Peyer's patch (tissue), 4 donors: ENCODE measurements at regions not wholly inside any gene's neighbourhood (a gene's known extent, or its start where the extent isn't known, plus 50 kb on each side); places are given as distances from the start of the nearest gene placed in this dataset.

Experiments used
- DNase-seq, 3 donors: peaks; one replicate each; pipeline ENCODE4 v3.0.0-alpha.2; 2017 to 2019
- H3K27ac ChIP-seq, 4 donors: fragments of 200-600 bp; sonication (generic); one replicate each; pipeline ENCODE4 v1.5.1; 2016 to 2019
- H3K27me3 ChIP-seq, 2 donors: fragments of 200-600 bp; sonication (generic); one replicate each; pipeline ENCODE4 v1.5.1; 2019
- H3K36me3 ChIP-seq, 3 donors: fragments of 200-600 bp; sonication (generic); one replicate each; pipeline ENCODE4 v1.5.1; 2016 to 2019
- H3K4me1 ChIP-seq, 4 donors: fragments of 200-600 bp; sonication (generic); one replicate each; pipeline ENCODE4 v1.5.1; 2016 to 2019
- H3K4me3 ChIP-seq, 4 donors: fragments of 200-600 bp; sonication (generic); 1 replicate in 3 of 4; 2 replicates in 1 of 4; pipeline ENCODE4 v1.5.1; 2016 to 2019; ENCODE audit warnings: mild to moderate bottlenecking in 1 of 4
- H3K9me3 ChIP-seq, 4 donors: fragments of 200-600 bp; sonication (generic); one replicate each; pipeline ENCODE4 v1.5.1; 2016 to 2019; ENCODE audit warnings: mild to moderate bottlenecking in 1 of 4
- CTCF ChIP-seq, 6 experiments: fragments of 450-650 bp in 4 of 6; fragments of 200-600 bp in 2 of 6; sonication (generic) in 1 of 6; IDR thresholded peaks; one replicate each; pipeline ENCODE4 v1.5.1; 2017 to 2019; ENCODE audit warnings: antibody characterized with exemption in 6 of 6, mild to moderate bottlenecking in 3 of 6, moderate library complexity in 1 of 6
- POLR2A ChIP-seq, 2 donors: fragments of 450-650 bp; IDR thresholded peaks; one replicate each; pipeline ENCODE4 v1.5.1; 2017; ENCODE audit warnings: antibody characterized with exemption in 2 of 2, mild to moderate bottlenecking in 2 of 2, moderate library complexity in 2 of 2

GRCh38 chr2:103615611-103616105 lies 853.8 kb downstream of the TMEM182 start:
- H3K4me1 ChIP-seq: no peaks in the 10 kb centered on the region
- no peak overlapping the region for H3K27ac ChIP-seq
- H3K4me3 ChIP-seq: no peak overlapping the region
- no peak for DNase-seq
- no peak for TF ChIP-seq POLR2A (IDR thresholded peaks at IDR 0.05)
- no peak for TF ChIP-seq CTCF (IDR thresholded peaks at IDR 0.05)
- H3K36me3 ChIP-seq: no peaks in the 10 kb centered on the region
- no peaks in the 10 kb centered on the region for H3K27me3 ChIP-seq
- peaks cover 0 to 2% (median under 1%) of the 10 kb centered on the region in 4 donors for H3K9me3 ChIP-seq

GRCh38 chr2:103616891-103617290 lies 855.1 kb downstream of the TMEM182 start:
- Histone ChIP-seq H3K36me3 (no peaks in the 10 kb centered on the region), H3K9me3 (peaks cover 0 to 11% (median 2%) of the 10 kb centered on the region in 4 donors), H3K27ac (no peak overlapping the region), H3K4me3 (no peak overlapping the region), H3K4me1 (no peaks in the 10 kb centered on the region), H3K27me3 (no peaks in the 10 kb centered on the region)
- no peak for DNase-seq
- TF ChIP-seq POLR2A (IDR thresholded peaks at IDR 0.05) (no peak), CTCF (IDR thresholded peaks at IDR 0.05) (no peak)

GRCh38 chr2:103618112-103618511 lies 856.3 kb downstream of the TMEM182 start:
- TF ChIP-seq CTCF (IDR thresholded peaks at IDR 0.05) (no peak), POLR2A (IDR thresholded peaks at IDR 0.05) (no peak)

GRCh38 chr2:103627301-103627700 lies 865.5 kb downstream of the TMEM182 start:
- no peaks in the 10 kb centered on the region for H3K27me3 ChIP-seq
- no peaks in the 10 kb centered on the region for H3K4me1 ChIP-seq
- TF ChIP-seq POLR2A (IDR thresholded peaks at IDR 0.05) (no peak), CTCF (IDR thresholded peaks at IDR 0.05) (no peak)
- no peaks in the 10 kb centered on the region for H3K9me3 ChIP-seq
- no peak overlapping the region for H3K27ac ChIP-seq
- no peak for DNase-seq
- H3K4me3 ChIP-seq: no peak overlapping the region
- no peaks in the 10 kb centered on the region for H3K36me3 ChIP-seq

More at GRCh38 chr2:103618112-103618511, 856.3 kb downstream of the TMEM182 start:
- H3K27me3 ChIP-seq: no peaks in the 10 kb centered on the region
- H3K27ac ChIP-seq: no peak overlapping the region
- peaks cover 0 to 11% (median 2%) of the 10 kb centered on the region in 4 donors for H3K9me3 ChIP-seq
- no peak overlapping the region for H3K4me3 ChIP-seq
- no peaks in the 10 kb centered on the region for H3K36me3 ChIP-seq
- DNase-seq: no peak
- H3K4me1 ChIP-seq: no peaks in the 10 kb centered on the region

GRCh38 chr2:103638978-103639377 lies 877.1 kb downstream of the TMEM182 start:
- H3K36me3 ChIP-seq: no peaks in the 10 kb centered on the region
- no peaks in the 10 kb centered on the region for H3K9me3 ChIP-seq
- no peak overlapping the region for H3K4me3 ChIP-seq
- H3K27me3 ChIP-seq: no peaks in the 10 kb centered on the region
- DNase-seq: no peak
- no peak overlapping the region for H3K27ac ChIP-seq
- no peaks in the 10 kb centered on the region for H3K4me1 ChIP-seq
- no peak for TF ChIP-seq POLR2A (IDR thresholded peaks at IDR 0.05)
- no peak for TF ChIP-seq CTCF (IDR thresholded peaks at IDR 0.05)

GRCh38 chr2:103656558-103656957 lies 894.7 kb downstream of the TMEM182 start:
- Histone ChIP-seq H3K27ac (no peak overlapping the region), H3K4me3 (no peak overlapping the region), H3K27me3 (no peaks in the 10 kb centered on the region), H3K36me3 (no peaks in the 10 kb centered on the region), H3K4me1 (no peaks in the 10 kb centered on the region), H3K9me3 (no peaks in the 10 kb centered on the region)
- TF ChIP-seq CTCF (IDR thresholded peaks at IDR 0.05) (no peak), POLR2A (IDR thresholded peaks at IDR 0.05) (no peak)
- no peak for DNase-seq
